Smooth muscle cell (in vitro differentiated cells): ENCODE measurements at regions not wholly inside any gene's neighbourhood (a gene's known extent, or its start where the extent isn't known, plus 50 kb on each side); places are given as distances from the start of the nearest gene placed in this dataset.

Experiments used
- DNase-seq: peaks from one replicate; lab custom pipeline; 2025; ENCODE audit not compliant: unreplicated experiment; lab: John Stamatoyannopoulos, UW
- H2AFZ ChIP-seq: fragments of 200-600 bp; sonication (generic); 2 replicates; pipeline ENCODE4 v1.6.0; 2016; ENCODE audit warnings: antibody characterized with exemption, low read depth, mild to moderate bottlenecking
- H3F3A ChIP-seq: fragments of 200-600 bp; sonication (generic); 2 replicates; pipeline ENCODE4 v1.6.0; 2017; ENCODE audit warnings: antibody characterized with exemption, low read depth
- H3K27ac ChIP-seq: fragments of 200-600 bp; sonication (generic); 2 replicates; pipeline ENCODE4 v1.5.1; 2016; ENCODE audit warnings: low read depth, mild to moderate bottlenecking
- H3K27me3 ChIP-seq: fragments of 200-600 bp; sonication (generic); 2 replicates; pipeline ENCODE4 v1.6.1; 2016; ENCODE audit warnings: low read depth, mild to moderate bottlenecking
- H3K36me3 ChIP-seq: fragments of 200-600 bp; sonication (generic); 2 replicates; pipeline ENCODE4 v1.5.1; 2016; ENCODE audit warnings: low read depth
- H3K4me1 ChIP-seq: fragments of 200-600 bp; sonication (generic); 2 replicates; pipeline ENCODE4 v1.5.1; 2016; ENCODE audit warnings: low read depth
- H3K4me2 ChIP-seq: fragments of 200-600 bp; sonication (generic); 2 replicates; pipeline ENCODE4 v1.6.0; 2016; ENCODE audit warnings: mild to moderate bottlenecking
- H3K4me3 ChIP-seq: fragments of 200-600 bp; sonication (generic); 2 replicates; pipeline ENCODE4 v1.5.1; 2016; ENCODE audit warnings: mild to moderate bottlenecking
- H3K79me2 ChIP-seq: fragments of 200-600 bp; sonication (generic); 2 replicates; pipeline ENCODE4 v1.6.0; 2016; ENCODE audit warnings: low read depth, mild to moderate bottlenecking
- H3K9ac ChIP-seq: fragments of 200-600 bp; sonication (generic); 2 replicates; pipeline ENCODE4 v1.6.0; 2016; ENCODE audit warnings: low read depth
- H3K9me3 ChIP-seq: fragments of 200-600 bp; sonication (generic); replicated peaks from 2 replicates; pipeline ENCODE4 v1.5.1; 2016; ENCODE audit warnings: low read depth
- H4K20me1 ChIP-seq: fragments of 200-600 bp; sonication (generic); 2 replicates; pipeline ENCODE4 v1.6.0; 2016; ENCODE audit warnings: low read depth
- CTCF ChIP-seq: fragments of 200-600 bp; sonication (generic); IDR thresholded peaks from 2 replicates; pipeline ENCODE4 v1.5.1; 2017; ENCODE audit warnings: borderline replicate concordance, mild to moderate bottlenecking, antibody characterized with exemption; ENCODE audit not compliant: insufficient read depth, poor library complexity, severe bottlenecking
- WGBS: methylation state at CpG from one replicate; pipeline ENCODE4 v1.1.7; 2016; ENCODE audit warnings: low lambda C conversion rate; 5-methylcytosine and 5-hydroxymethylcytosine counted together

GRCh38 chr22:49056301-49056700, 771.4 kb downstream of the BRD1 start:
- no peak overlapping the region for H3K9ac ChIP-seq
- DNase-seq: no peak
- H3K27me3 ChIP-seq: peaks cover 7% of the 10 kb centered on the region
- no peaks in the 10 kb centered on the region for H3K9me3 ChIP-seq
- H3K4me3 ChIP-seq: no peak overlapping the region
- H3K4me1 ChIP-seq: no peaks in the 10 kb centered on the region
- H2AFZ ChIP-seq: no peak overlapping the region
- no peak overlapping the region for H3K27ac ChIP-seq
- H3K4me2 ChIP-seq: no peak overlapping the region
- no peaks in the 10 kb centered on the region for H4K20me1 ChIP-seq
- H3F3A ChIP-seq: no peaks in the 10 kb centered on the region
- no peaks in the 10 kb centered on the region for H3K36me3 ChIP-seq
- H3K79me2 ChIP-seq: no peaks in the 10 kb centered on the region
- 90% methylated on average over 4 of the region's 4 CpGs for WGBS
- no peak for TF ChIP-seq CTCF

- no peaks in the 10 kb centered on the region for H3K9me3 ChIP-seq
Measured at GRCh38 chr22:49055406-49055805, 772.3 kb downstream of the BRD1 start.

GRCh38 chr22:49053578-49053977, 774.1 kb downstream of the BRD1 start:
- 73% methylated on average over 3 of the region's 3 CpGs for WGBS

More at GRCh38 chr22:49055406-49055805, 772.3 kb downstream of the BRD1 start:
- Histone ChIP-seq H3K79me2 (no peaks in the 10 kb centered on the region), H3K4me3 (no peak overlapping the region), H3K9ac (no peak overlapping the region), H3F3A (no peaks in the 10 kb centered on the region), H2AFZ (no peak overlapping the region), H3K4me1 (no peaks in the 10 kb centered on the region), H3K27me3 (peaks cover 7% of the 10 kb centered on the region), H3K27ac (no peak overlapping the region), H4K20me1 (no peaks in the 10 kb centered on the region), H3K4me2 (no peak overlapping the region), H3K36me3 (no peaks in the 10 kb centered on the region)
- TF ChIP-seq CTCF: no peak
- no peak for DNase-seq
- 91% methylated on average over 4 of the region's 6 CpGs for WGBS

More at GRCh38 chr22:49053578-49053977, 774.1 kb downstream of the BRD1 start:
- Histone ChIP-seq H4K20me1 (no peaks in the 10 kb centered on the region), H3F3A (no peaks in the 10 kb centered on the region), H3K27me3 (peaks cover 10% of the 10 kb centered on the region), H2AFZ (no peak overlapping the region), H3K9me3 (no peaks in the 10 kb centered on the region), H3K27ac (no peak overlapping the region), H3K36me3 (no peaks in the 10 kb centered on the region), H3K79me2 (no peaks in the 10 kb centered on the region), H3K9ac (no peak overlapping the region), H3K4me3 (no peak overlapping the region), H3K4me1 (no peaks in the 10 kb centered on the region), H3K4me2 (no peak overlapping the region)
- no peak for DNase-seq
- TF ChIP-seq CTCF: no peak
